ENCODE measurements at regions not wholly inside any gene's neighbourhood (a gene's known extent, or its start where the extent isn't known, plus 50 kb on each side); places are given as distances from the start of the nearest gene placed in this dataset.

- H3K4me1 Mint-ChIP-seq = peaks cover 12% of the 10 kb centered on the region
- H3K4me3 Mint-ChIP-seq = no peak overlapping the region
- peaks cover 7% of the 10 kb centered on the region for H3K9me3 Mint-ChIP-seq
- no peaks in the 10 kb centered on the region for H3K36me3 Mint-ChIP-seq (ENCODE audit: low read depth)
- DNase-seq = no peak
- intact Hi-C loops (cut with micrococcal nuclease) = no loop called here
- no peak overlapping the region for H3K27ac Mint-ChIP-seq
- no peaks in the 10 kb centered on the region for H3K27me3 Mint-ChIP-seq
Observed at GRCh38 chr21:35360870-35361570, 311.9 kb upstream of the RUNX1 start.

- H3K4me1 Mint-ChIP-seq = peaks cover 12% of the 10 kb centered on the region
- peaks cover 10% of the 10 kb centered on the region for H3K9me3 Mint-ChIP-seq
- H3K4me3 Mint-ChIP-seq = no peak overlapping the region
- H3K27ac Mint-ChIP-seq = no peak overlapping the region
- DNase-seq = no peak
- no peaks in the 10 kb centered on the region for H3K27me3 Mint-ChIP-seq
- intact Hi-C loops (cut with micrococcal nuclease) = loop anchor here (2.0 to 5.0 kb wide), 2 partner anchors 16 to 38 kb away; no protein-coding TSS in a partner anchor
- H3K36me3 Mint-ChIP-seq (ENCODE audit: low read depth) = no peaks in the 10 kb centered on the region
Observed at GRCh38 chr21:35359076-35359475, 310.0 kb upstream of the RUNX1 start.

GRCh38 chr21:35358008-35358407 lies 308.9 kb upstream of the RUNX1 start:
- intact Hi-C loops (cut with micrococcal nuclease) = loop anchor here (2.0 to 5.0 kb wide), 2 partner anchors 15 to 39 kb away; no protein-coding TSS in a partner anchor
- H3K36me3 Mint-ChIP-seq (ENCODE audit: low read depth) = no peaks in the 10 kb centered on the region
- peak overlapping the region; percentile 83 for H3K27ac Mint-ChIP-seq
- no peak for DNase-seq
- peaks cover 12% of the 10 kb centered on the region for H3K4me1 Mint-ChIP-seq
- H3K27me3 Mint-ChIP-seq = no peaks in the 10 kb centered on the region
- H3K9me3 Mint-ChIP-seq = peaks cover 8% of the 10 kb centered on the region
- H3K4me3 Mint-ChIP-seq = no peak overlapping the region

- Mint-ChIP-seq H3K27ac (peak overlapping the region; percentile 83), H3K4me3 (no peak overlapping the region), H3K27me3 (no peaks in the 10 kb centered on the region), H3K36me3 (ENCODE audit: low read depth) (no peaks in the 10 kb centered on the region), H3K4me1 (peaks cover 17% of the 10 kb centered on the region), H3K9me3 (peaks cover 8% of the 10 kb centered on the region)
- no peak for DNase-seq
- intact Hi-C loops (cut with micrococcal nuclease) = loop anchor here (5.0 kb wide), 1 partner anchor 40 kb away; no protein-coding TSS in a partner anchor
Observed at GRCh38 chr21:35357041-35357780, 308.1 kb upstream of the RUNX1 start.

- H3K9me3 Mint-ChIP-seq = peaks cover 8% of the 10 kb centered on the region
- no peak for DNase-seq
- no peaks in the 10 kb centered on the region for H3K27me3 Mint-ChIP-seq
- peaks cover 32% of the 10 kb centered on the region for H3K4me1 Mint-ChIP-seq
- no peak overlapping the region for H3K27ac Mint-ChIP-seq
- intact Hi-C loops (cut with micrococcal nuclease) = no loop called here
- no peaks in the 10 kb centered on the region for H3K36me3 Mint-ChIP-seq (ENCODE audit: low read depth)
- no peak overlapping the region for H3K4me3 Mint-ChIP-seq
Observed at GRCh38 chr21:35354078-35354477, 305.0 kb upstream of the RUNX1 start.

- H3K4me3 Mint-ChIP-seq = no peak overlapping the region
- H3K36me3 Mint-ChIP-seq (ENCODE audit: low read depth) = no peaks in the 10 kb centered on the region
- H3K27me3 Mint-ChIP-seq = no peaks in the 10 kb centered on the region
- peaks cover 8% of the 10 kb centered on the region for H3K9me3 Mint-ChIP-seq
- no peak for DNase-seq
- H3K27ac Mint-ChIP-seq = peak overlapping the region; percentile 31
- peaks cover 32% of the 10 kb centered on the region for H3K4me1 Mint-ChIP-seq
- intact Hi-C loops (cut with micrococcal nuclease) = no loop called here
Observed at GRCh38 chr21:35352793-35353192, 303.7 kb upstream of the RUNX1 start.

- DNase-seq = no peak
- intact Hi-C loops (cut with micrococcal nuclease) = no loop called here
- Mint-ChIP-seq H3K27ac (peak overlapping the region; percentile 81), H3K4me1 (peaks cover 31% of the 10 kb centered on the region), H3K9me3 (peaks cover 14% of the 10 kb centered on the region), H3K36me3 (ENCODE audit: low read depth) (no peaks in the 10 kb centered on the region), H3K27me3 (no peaks in the 10 kb centered on the region), H3K4me3 (no peak overlapping the region)
Observed at GRCh38 chr21:35352066-35352770, 303.1 kb upstream of the RUNX1 start.

GRCh38 chr21:35351434-35351833 lies 302.3 kb upstream of the RUNX1 start:
- peaks cover 32% of the 10 kb centered on the region for H3K4me1 Mint-ChIP-seq
- peaks cover 17% of the 10 kb centered on the region for H3K9me3 Mint-ChIP-seq
- intact Hi-C loops (cut with micrococcal nuclease) = loop anchor here (1.0 kb wide), 1 partner anchor 8 kb away; no protein-coding TSS in a partner anchor
- no peaks in the 10 kb centered on the region for H3K27me3 Mint-ChIP-seq
- H3K36me3 Mint-ChIP-seq (ENCODE audit: low read depth) = no peaks in the 10 kb centered on the region
- peak overlapping the region; percentile 46 for H3K4me3 Mint-ChIP-seq
- DNase-seq = no peak
- peak overlapping the region; percentile 81 for H3K27ac Mint-ChIP-seq

- Mint-ChIP-seq H3K36me3 (ENCODE audit: low read depth) (no peaks in the 10 kb centered on the region), H3K27ac (peak overlapping the region; percentile 81), H3K4me3 (peak overlapping the region; percentile 46), H3K4me1 (peaks cover 32% of the 10 kb centered on the region), H3K9me3 (peaks cover 17% of the 10 kb centered on the region), H3K27me3 (no peaks in the 10 kb centered on the region)
- no peak for DNase-seq
- intact Hi-C loops (cut with micrococcal nuclease) = loop anchor here (1.0 kb wide), 1 partner anchor 8 kb away; no protein-coding TSS in a partner anchor
Observed at GRCh38 chr21:35350965-35351364, 301.9 kb upstream of the RUNX1 start.

GRCh38 chr21:35349376-35350080 lies 300.4 kb upstream of the RUNX1 start:
- H3K4me1 Mint-ChIP-seq = peaks cover 34% of the 10 kb centered on the region
- intact Hi-C loops (cut with micrococcal nuclease) = no loop called here
- H3K4me3 Mint-ChIP-seq = no peak overlapping the region

GRCh38 chr21:35348686-35349085 lies 299.6 kb upstream of the RUNX1 start:
- intact Hi-C loops (cut with micrococcal nuclease) = no loop called here
- Mint-ChIP-seq H3K4me1 (peaks cover 36% of the 10 kb centered on the region), H3K27me3 (no peaks in the 10 kb centered on the region)

More at GRCh38 chr21:35349376-35350080, 300.4 kb upstream of the RUNX1 start:
- Mint-ChIP-seq H3K27ac (no peak overlapping the region), H3K36me3 (ENCODE audit: low read depth) (no peaks in the 10 kb centered on the region), H3K9me3 (peaks cover 20% of the 10 kb centered on the region), H3K27me3 (no peaks in the 10 kb centered on the region)
- DNase-seq = no peak

GRCh38 chr21:35346697-35347096 lies 297.6 kb upstream of the RUNX1 start:
- Mint-ChIP-seq H3K27ac (peak overlapping the region; percentile 34), H3K9me3 (peaks cover 15% of the 10 kb centered on the region), H3K4me1 (peaks cover 44% of the 10 kb centered on the region), H3K4me3 (no peak overlapping the region), H3K27me3 (no peaks in the 10 kb centered on the region), H3K36me3 (ENCODE audit: low read depth) (no peaks in the 10 kb centered on the region)
- intact Hi-C loops (cut with micrococcal nuclease) = no loop called here
- DNase-seq = no peak

More at GRCh38 chr21:35348686-35349085, 299.6 kb upstream of the RUNX1 start:
- no peak for DNase-seq
- H3K27ac Mint-ChIP-seq = no peak overlapping the region
- H3K36me3 Mint-ChIP-seq (ENCODE audit: low read depth) = no peaks in the 10 kb centered on the region
- peaks cover 15% of the 10 kb centered on the region for H3K9me3 Mint-ChIP-seq
- no peak overlapping the region for H3K4me3 Mint-ChIP-seq

- H3K27ac Mint-ChIP-seq = no peak overlapping the region
- DNase-seq = no peak
- no peaks in the 10 kb centered on the region for H3K27me3 Mint-ChIP-seq
- peaks cover 15% of the 10 kb centered on the region for H3K9me3 Mint-ChIP-seq
- H3K4me1 Mint-ChIP-seq = peaks cover 39% of the 10 kb centered on the region
- no peak overlapping the region for H3K4me3 Mint-ChIP-seq
- H3K36me3 Mint-ChIP-seq (ENCODE audit: low read depth) = no peaks in the 10 kb centered on the region
- intact Hi-C loops (cut with micrococcal nuclease) = no loop called here
Observed at GRCh38 chr21:35345954-35346353, 296.9 kb upstream of the RUNX1 start.

Data from activated CD4-positive, alpha-beta T cell treated with anti-CD3 and anti-CD28 coated beads, Interleukin-2, amount 10 ng/mL, durations not matched to agents 24 days and 14 days (primary cell).